Ishikawa (cell line): ENCODE measurements at regions not wholly inside any gene's neighbourhood (a gene's known extent, or its start where the extent isn't known, plus 50 kb on each side); places are given as distances from the start of the nearest gene placed in this dataset.

ENCODE experiments used
- CEBPB ChIP-seq: IDR thresholded peaks from 2 replicates; pipeline ENCODE4 v1.6.1; 2012
- CREB1 ChIP-seq: IDR thresholded peaks from 2 replicates; pipeline ENCODE4 v1.6.1; 2012; ENCODE audit warnings: low read depth
- EGR1 ChIP-seq: IDR thresholded peaks from 2 replicates; pipeline ENCODE4 v1.6.1; 2012
- EP300 ChIP-seq: IDR thresholded peaks from 2 replicates; pipeline ENCODE4 v1.6.1; 2012; ENCODE audit warnings: borderline replicate concordance
- FOXM1 ChIP-seq: IDR thresholded peaks from 2 replicates; pipeline ENCODE4 v1.6.1; 2012; ENCODE audit warnings: low read depth, borderline replicate concordance
- MAX ChIP-seq: IDR thresholded peaks from 2 replicates; pipeline ENCODE4 v1.6.1; 2012
- NFIC ChIP-seq: IDR thresholded peaks from 2 replicates; pipeline ENCODE4 v1.6.1; 2012
- RAD21 ChIP-seq: IDR thresholded peaks from 2 replicates; pipeline ENCODE4 v1.6.1; 2012; ENCODE audit warnings: low read depth
- TAF1 ChIP-seq: IDR thresholded peaks from 2 replicates; pipeline ENCODE4 v1.6.1; 2012; ENCODE audit warnings: low read depth, mild to moderate bottlenecking
- TCF12 ChIP-seq: IDR thresholded peaks from 2 replicates; pipeline ENCODE4 v1.6.1; 2012; ENCODE audit warnings: low read depth
- TEAD4 ChIP-seq: IDR thresholded peaks from 2 replicates; pipeline ENCODE4 v1.6.1; 2012
- USF1 ChIP-seq: IDR thresholded peaks from 2 replicates; pipeline ENCODE4 v1.6.1; 2012
- YY1 ChIP-seq: IDR thresholded peaks from 2 replicates; pipeline ENCODE4 v1.6.1; 2012; ENCODE audit warnings: low read depth
- ZBTB7A ChIP-seq: IDR thresholded peaks from 2 replicates; pipeline ENCODE4 v1.6.1; 2012; ENCODE audit warnings: low read depth
- TF ChIP-seq, protein P1 (sequence below): IDR thresholded peaks from 2 replicates; pipeline ENCODE4 v1.6.1; 2012; ENCODE audit warnings: low read depth, mild to moderate bottlenecking

GRCh38 chr9:28136113-28136512 lies 562.8 kb upstream of the C9orf72 start:
- TF ChIP-seq EP300 (no peak), RAD21 (no peak), CEBPB (no peak), CREB1 (no peak), FOXM1 (no peak)

GRCh38 chr9:28155067-28155466 lies 581.8 kb upstream of the C9orf72 start:
- TF ChIP-seq FOXM1 (no peak), NFIC (peak; percentile 55), USF1 (peak; percentile 80), MAX (0 out of 2 replicates have a peak, but pooled peaks have one; percentile 33), TCF12 (no peak), ZBTB7A (no peak)

DNA sequence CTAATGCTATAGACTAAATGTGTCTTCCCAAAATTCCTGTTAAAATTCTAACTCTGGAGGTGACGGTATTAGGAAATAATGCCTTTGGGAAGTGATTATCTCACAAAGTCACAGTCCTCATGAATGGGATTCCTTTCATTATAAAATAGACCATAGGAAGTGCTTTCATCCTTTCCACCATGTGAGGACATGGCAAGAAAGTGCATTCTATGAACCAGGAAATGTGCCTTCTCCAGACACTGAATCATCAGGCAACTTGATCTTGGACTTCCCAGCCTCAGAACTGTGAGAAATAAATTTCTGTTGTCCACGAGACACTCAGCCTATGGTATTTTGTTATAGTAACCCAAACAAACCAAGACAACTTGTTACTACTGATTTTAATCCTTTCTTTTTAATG lies 582.4 kb upstream of the C9orf72 start:
- TF ChIP-seq TAF1: no peak
- TF ChIP-seq RAD21: no peak
- TF ChIP-seq YY1: no peak
- TF ChIP-seq NFIC: no peak
- TF ChIP-seq, protein P1, sequence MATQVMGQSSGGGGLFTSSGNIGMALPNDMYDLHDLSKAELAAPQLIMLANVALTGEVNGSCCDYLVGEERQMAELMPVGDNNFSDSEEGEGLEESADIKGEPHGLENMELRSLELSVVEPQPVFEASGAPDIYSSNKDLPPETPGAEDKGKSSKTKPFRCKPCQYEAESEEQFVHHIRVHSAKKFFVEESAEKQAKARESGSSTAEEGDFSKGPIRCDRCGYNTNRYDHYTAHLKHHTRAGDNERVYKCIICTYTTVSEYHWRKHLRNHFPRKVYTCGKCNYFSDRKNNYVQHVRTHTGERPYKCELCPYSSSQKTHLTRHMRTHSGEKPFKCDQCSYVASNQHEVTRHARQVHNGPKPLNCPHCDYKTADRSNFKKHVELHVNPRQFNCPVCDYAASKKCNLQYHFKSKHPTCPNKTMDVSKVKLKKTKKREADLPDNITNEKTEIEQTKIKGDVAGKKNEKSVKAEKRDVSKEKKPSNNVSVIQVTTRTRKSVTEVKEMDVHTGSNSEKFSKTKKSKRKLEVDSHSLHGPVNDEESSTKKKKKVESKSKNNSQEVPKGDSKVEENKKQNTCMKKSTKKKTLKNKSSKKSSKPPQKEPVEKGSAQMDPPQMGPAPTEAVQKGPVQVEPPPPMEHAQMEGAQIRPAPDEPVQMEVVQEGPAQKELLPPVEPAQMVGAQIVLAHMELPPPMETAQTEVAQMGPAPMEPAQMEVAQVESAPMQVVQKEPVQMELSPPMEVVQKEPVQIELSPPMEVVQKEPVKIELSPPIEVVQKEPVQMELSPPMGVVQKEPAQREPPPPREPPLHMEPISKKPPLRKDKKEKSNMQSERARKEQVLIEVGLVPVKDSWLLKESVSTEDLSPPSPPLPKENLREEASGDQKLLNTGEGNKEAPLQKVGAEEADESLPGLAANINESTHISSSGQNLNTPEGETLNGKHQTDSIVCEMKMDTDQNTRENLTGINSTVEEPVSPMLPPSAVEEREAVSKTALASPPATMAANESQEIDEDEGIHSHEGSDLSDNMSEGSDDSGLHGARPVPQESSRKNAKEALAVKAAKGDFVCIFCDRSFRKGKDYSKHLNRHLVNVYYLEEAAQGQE: no peak
- no peak for TF ChIP-seq ZBTB7A
- TF ChIP-seq EGR1: no peak
- TF ChIP-seq USF1: no peak
- TF ChIP-seq FOXM1: no peak
- TF ChIP-seq CREB1: no peak
- TF ChIP-seq CEBPB: no peak
- no peak for TF ChIP-seq TEAD4

- TF ChIP-seq EP300 (no peak), CEBPB (no peak), EGR1 (no peak), CREB1 (no peak), MAX (no peak), USF1 (no peak), YY1 (no peak), RAD21 (no peak), TAF1 (no peak), TCF12 (no peak), NFIC (no peak)
- TF ChIP-seq, protein P1: no peak
Measured at GRCh38 chr9:28158451-28158850, 585.2 kb upstream of the C9orf72 start.

DNA sequence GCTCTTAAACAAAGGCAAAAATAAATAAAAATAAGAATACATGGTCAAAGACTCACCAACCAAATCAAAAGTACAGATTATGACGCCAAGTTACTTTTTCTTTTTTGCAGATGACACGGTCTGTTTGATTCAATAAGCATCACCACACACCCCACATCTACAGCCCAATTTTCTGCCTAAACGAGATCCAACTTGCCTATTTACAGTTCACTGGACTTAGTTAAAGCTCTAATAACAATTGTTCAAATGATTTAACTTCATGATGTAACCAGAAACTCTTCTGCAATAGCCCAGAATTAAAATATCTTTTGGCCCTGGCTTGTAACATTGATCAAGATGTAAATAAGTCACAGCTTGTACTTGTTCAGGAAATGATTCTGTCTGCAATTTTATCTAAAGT lies 590.3 kb upstream of the C9orf72 start:
- TF ChIP-seq ZBTB7A (no peak), MAX (no peak), EP300 (no peak), CREB1 (no peak), YY1 (no peak), EGR1 (no peak), USF1 (no peak), TAF1 (no peak), NFIC (no peak), TCF12 (no peak), CEBPB (no peak), RAD21 (no peak)
- TF ChIP-seq, protein P1: no peak
